GM12878 (cell line): ENCODE measurements at regions not wholly inside any gene's neighbourhood (a gene's known extent, or its start where the extent isn't known, plus 50 kb on each side); places are given as distances from the start of the nearest gene placed in this dataset.

Source experiments
- ATAC-seq: fragments of 200-7000 bp; cut with Tn5 transposase; 3 replicates; pipeline ENCODE4 v1.9.1; 2020; ENCODE audit warnings: mild to moderate bottlenecking, moderate library complexity
- BruUV-seq: library from RNA; stranded (reverse); fragments of 400-500 nt; replicated peaks from 2 replicates; lab custom pipeline; 2021; lab: Mats Ljungman, UMichigan
- CTCF ChIA-PET: fragments of 300-600 bp; sonication (Branson Sonifier 250); formaldehyde crosslinking; extraction: SDS; loops from one replicate; lab custom pipeline; 2021; ENCODE audit warnings: inconsistent platforms; lab: Yijun Ruan, JAX
- POLR2A ChIA-PET: fragments of 350-600 bp; formaldehyde crosslinking; extraction: SDS; loops from one replicate; lab custom pipeline; 2021; ENCODE audit warnings: inconsistent platforms; lab: Charles Lee
- RAD21 ChIA-PET: fragments of 300-600 bp; sonication (Branson Sonifier 250); formaldehyde crosslinking; loops from one replicate; lab custom pipeline; 2023; ENCODE audit warnings: antibody characterized with exemption; ENCODE audit not compliant: unreplicated experiment; lab: Charles Lee
- SMC1A ChIA-PET: fragments of 300-600 bp; sonication (Branson Sonifier 250); formaldehyde crosslinking; loops from one replicate; lab custom pipeline; 2023; ENCODE audit not compliant: unreplicated experiment, uncharacterized antibody; lab: Charles Lee
- DNase-seq: peaks from one replicate; pipeline ENCODE4 v3.0.0-alpha.2; 2011; ENCODE audit warnings: low read depth, low spot score
- FAIRE-seq: peaks from 3 replicates; lab custom pipeline; 2011; peaks lifted over from hg19 to GRCh38; lab: Jason Lieb, UNC
- H2AFZ ChIP-seq: 2 replicates; pipeline ENCODE4 v1.6.0; 2011; ENCODE audit warnings: low read depth, low read length, control low read depth; ENCODE audit not compliant: control insufficient read depth
- H3K27ac ChIP-seq: 2 replicates; pipeline ENCODE4 v1.5.1; 2011; ENCODE audit warnings: control low read depth; ENCODE audit not compliant: control insufficient read depth, insufficient read depth
- H3K27me3 ChIP-seq, 2 experiments: replicated peaks in 1 of 2; 2 replicates each; pipeline versions ENCODE4 v1.6.0 to v1.6.1; 2011; ENCODE audit warnings: low read length in 1 of 2; ENCODE audit not compliant: control insufficient read depth in 2 of 2, insufficient read depth in 2 of 2
- H3K36me3 ChIP-seq, 2 experiments: 2 replicates each; pipeline ENCODE4 v1.5.1; 2011; ENCODE audit warnings: low read length in 1 of 2; ENCODE audit not compliant: control insufficient read depth in 2 of 2, insufficient read depth in 2 of 2
- H3K4me1 ChIP-seq: 2 replicates; pipeline ENCODE4 v1.6.1; 2011; ENCODE audit warnings: mild to moderate bottlenecking, low read length, moderate library complexity, mixed read lengths; ENCODE audit not compliant: control insufficient read depth, insufficient read depth
- H3K4me2 ChIP-seq: 2 replicates; pipeline ENCODE4 v1.6.0; 2011; ENCODE audit warnings: control low read depth; ENCODE audit not compliant: control insufficient read depth, insufficient read depth
- H3K4me3 ChIP-seq: fragments of 200-600 bp; sonication (generic); 2 replicates; pipeline ENCODE4 v1.5.1; 2016
- H3K79me2 ChIP-seq: 2 replicates; pipeline ENCODE4 v1.6.0; 2011; ENCODE audit warnings: low read length; ENCODE audit not compliant: control insufficient read depth, insufficient read depth
- H3K9ac ChIP-seq: 2 replicates; pipeline ENCODE4 v1.8.0; 2011; ENCODE audit warnings: low read length, control low read depth, mixed read lengths; ENCODE audit not compliant: control insufficient read depth, insufficient read depth
- H3K9me3 ChIP-seq: replicated peaks from 3 replicates; pipeline ENCODE4 v1.5.1; 2011; ENCODE audit warnings: mild to moderate bottlenecking, low read length; ENCODE audit not compliant: control insufficient read depth, insufficient read depth
- H4K20me1 ChIP-seq: 2 replicates; pipeline ENCODE4 v1.6.0; 2011; ENCODE audit not compliant: control insufficient read depth, insufficient read depth
- ATF2 ChIP-seq: IDR thresholded peaks from 2 replicates; pipeline ENCODE4 v1.6.1; 2012; ENCODE audit warnings: low read length, inconsistent platforms
- BRCA1 ChIP-seq: IDR thresholded peaks from 2 replicates; pipeline ENCODE4 v1.6.1; 2011; ENCODE audit warnings: low read depth, low read length, improper control_type of control experiment
- FOS ChIP-seq: IDR thresholded peaks from 3 replicates; pipeline ENCODE4 v1.6.1; 2011; ENCODE audit warnings: borderline replicate concordance; ENCODE audit not compliant: insufficient read length; ENCODE audit errors: extremely low read depth
- IRF5 ChIP-seq: fragments of 450-650 bp; IDR thresholded peaks from 2 replicates; pipeline ENCODE4 v1.6.1; 2017; ENCODE audit warnings: borderline replicate concordance
- MEF2A ChIP-seq: IDR thresholded peaks from 2 replicates; pipeline ENCODE4 v1.6.1; 2011; ENCODE audit warnings: low read depth, mild to moderate bottlenecking, low read length, moderate library complexity; ENCODE audit not compliant: insufficient read depth
- NRF1 ChIP-seq: conservative IDR thresholded peaks from 2 replicates; pipeline ENCODE4 v1.6.1; 2011; ENCODE audit warnings: mild to moderate bottlenecking, low read depth, low read length, improper control_type of control experiment
- POLR2AphosphoS2 ChIP-seq: IDR thresholded peaks from 2 replicates; pipeline ENCODE4 v1.6.1; 2011; ENCODE audit warnings: low read depth, mild to moderate bottlenecking, low read length, improper control_type of control experiment, moderate library complexity
- RCOR1 ChIP-seq: conservative IDR thresholded peaks from 2 replicates; pipeline ENCODE4 v1.6.1; 2012; ENCODE audit warnings: low read depth, low read length, improper control_type of control experiment
- TBL1XR1 ChIP-seq: IDR thresholded peaks from 2 replicates; pipeline ENCODE4 v1.6.1; 2012; ENCODE audit warnings: low read depth, low read length, improper control_type of control experiment
- TCF12 ChIP-seq: IDR thresholded peaks from 2 replicates; pipeline ENCODE4 v1.6.1; 2011; ENCODE audit warnings: low read depth, mild to moderate bottlenecking, low read length
- ZZZ3 ChIP-seq: IDR thresholded peaks from 2 replicates; pipeline ENCODE4 v1.6.1; 2011; ENCODE audit warnings: low read depth; ENCODE audit not compliant: control insufficient read depth, insufficient read length
- WGBS: methylation state at CpG from one replicate; pipeline ENCODE4 v1.1.6; 2016; ENCODE audit warnings: low lambda C conversion rate; ENCODE audit not compliant: insufficient replicate concordance, insufficient coverage; ENCODE audit errors: missing lambda C conversion rate; 5-methylcytosine and 5-hydroxymethylcytosine counted together
- in situ Hi-C: fragments of 300-500 bp; cut with MboI; formaldehyde crosslinking; loops from 9 replicates; pipeline ENCODE4 v1.14.3; 2018; ENCODE audit warnings: mixed read lengths
- intact Hi-C: fragments of 100-400 bp; cut with micrococcal nuclease; formaldehyde crosslinking; loops from one replicate; pipeline ENCODE4 v1.14.2; 2022; ENCODE audit not compliant: unreplicated experiment
- TF ChIP-seq, protein P1 (sequence below): fragments of 450-650 bp; IDR thresholded peaks from 2 replicates; pipeline ENCODE4 v1.6.1; 2017; ENCODE audit warnings: mild to moderate bottlenecking, moderate library complexity
- TF ChIP-seq, protein P2 (sequence below): fragments of 450-650 bp; formaldehyde crosslinking; IDR thresholded peaks from 2 replicates; pipeline ENCODE4 v1.4.0; 2020; ENCODE audit warnings: mild to moderate bottlenecking, moderate library complexity

DNA sequence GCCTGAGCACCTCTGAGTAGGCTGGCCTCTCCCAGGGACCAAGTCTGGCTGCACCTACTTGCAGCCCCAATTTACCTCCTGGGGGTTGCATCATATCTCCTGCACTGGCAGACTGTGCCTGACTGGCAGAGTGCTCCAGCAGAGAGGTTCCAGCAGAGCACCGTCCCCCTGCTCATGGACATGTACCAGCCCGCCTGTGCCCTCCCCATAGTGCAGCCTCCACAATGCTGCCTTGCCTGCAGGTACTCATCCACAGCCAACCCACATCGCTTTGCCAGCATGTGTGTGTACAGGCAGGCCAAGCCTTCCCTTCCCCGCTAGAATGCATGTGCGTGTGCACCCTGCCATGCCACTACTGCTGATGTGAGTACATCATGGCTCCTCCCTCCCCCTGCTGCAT is 105.5 kb upstream of the NPSR1 start (continued):
- TF ChIP-seq, protein P1, sequence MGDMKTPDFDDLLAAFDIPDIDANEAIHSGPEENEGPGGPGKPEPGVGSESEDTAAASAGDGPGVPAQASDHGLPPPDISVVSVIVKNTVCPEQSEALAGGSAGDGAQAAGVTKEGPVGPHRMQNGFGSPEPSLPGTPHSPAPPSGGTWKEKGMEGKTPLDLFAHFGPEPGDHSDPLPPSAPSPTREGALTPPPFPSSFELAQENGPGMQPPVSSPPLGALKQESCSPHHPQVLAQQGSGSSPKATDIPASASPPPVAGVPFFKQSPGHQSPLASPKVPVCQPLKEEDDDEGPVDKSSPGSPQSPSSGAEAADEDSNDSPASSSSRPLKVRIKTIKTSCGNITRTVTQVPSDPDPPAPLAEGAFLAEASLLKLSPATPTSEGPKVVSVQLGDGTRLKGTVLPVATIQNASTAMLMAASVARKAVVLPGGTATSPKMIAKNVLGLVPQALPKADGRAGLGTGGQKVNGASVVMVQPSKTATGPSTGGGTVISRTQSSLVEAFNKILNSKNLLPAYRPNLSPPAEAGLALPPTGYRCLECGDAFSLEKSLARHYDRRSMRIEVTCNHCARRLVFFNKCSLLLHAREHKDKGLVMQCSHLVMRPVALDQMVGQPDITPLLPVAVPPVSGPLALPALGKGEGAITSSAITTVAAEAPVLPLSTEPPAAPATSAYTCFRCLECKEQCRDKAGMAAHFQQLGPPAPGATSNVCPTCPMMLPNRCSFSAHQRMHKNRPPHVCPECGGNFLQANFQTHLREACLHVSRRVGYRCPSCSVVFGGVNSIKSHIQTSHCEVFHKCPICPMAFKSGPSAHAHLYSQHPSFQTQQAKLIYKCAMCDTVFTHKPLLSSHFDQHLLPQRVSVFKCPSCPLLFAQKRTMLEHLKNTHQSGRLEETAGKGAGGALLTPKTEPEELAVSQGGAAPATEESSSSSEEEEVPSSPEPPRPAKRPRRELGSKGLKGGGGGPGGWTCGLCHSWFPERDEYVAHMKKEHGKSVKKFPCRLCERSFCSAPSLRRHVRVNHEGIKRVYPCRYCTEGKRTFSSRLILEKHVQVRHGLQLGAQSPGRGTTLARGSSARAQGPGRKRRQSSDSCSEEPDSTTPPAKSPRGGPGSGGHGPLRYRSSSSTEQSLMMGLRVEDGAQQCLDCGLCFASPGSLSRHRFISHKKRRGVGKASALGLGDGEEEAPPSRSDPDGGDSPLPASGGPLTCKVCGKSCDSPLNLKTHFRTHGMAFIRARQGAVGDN = no peak
- TF ChIP-seq, all 136 proteins: peak for 0

GRCh38 chr7:34558022-34558421 is 100.0 kb upstream of the NPSR1 start:
- Histone ChIP-seq H3K4me1 (no peaks in the 10 kb centered on the region), H3K79me2 (no peaks in the 10 kb centered on the region), H3K4me2 (no peak overlapping the region), H3K4me3 (no peak overlapping the region), H2AFZ (no peak overlapping the region), H3K27ac (no peak overlapping the region), H3K36me3 (no peaks in the 10 kb centered on the region), H3K9me3 (no peaks in the 10 kb centered on the region), H3K27me3 (no peaks in the 10 kb centered on the region), H4K20me1 (no peaks in the 10 kb centered on the region), H3K9ac (no peak overlapping the region)
- RAD21 ChIA-PET = no interaction called here
- no peak for ATAC-seq
- in situ Hi-C loops (no loop called here), intact Hi-C loops (no loop called here)
- TF ChIP-seq IRF5 (no peak), TBL1XR1 (no peak), TCF12 (no peak), BRCA1 (no peak), FOS (no peak), ZZZ3 (no peak), ATF2 (no peak), RCOR1 (no peak), MEF2A (no peak), NRF1 (no peak), POLR2AphosphoS2 (no peak)
- TF ChIP-seq, protein P2, sequence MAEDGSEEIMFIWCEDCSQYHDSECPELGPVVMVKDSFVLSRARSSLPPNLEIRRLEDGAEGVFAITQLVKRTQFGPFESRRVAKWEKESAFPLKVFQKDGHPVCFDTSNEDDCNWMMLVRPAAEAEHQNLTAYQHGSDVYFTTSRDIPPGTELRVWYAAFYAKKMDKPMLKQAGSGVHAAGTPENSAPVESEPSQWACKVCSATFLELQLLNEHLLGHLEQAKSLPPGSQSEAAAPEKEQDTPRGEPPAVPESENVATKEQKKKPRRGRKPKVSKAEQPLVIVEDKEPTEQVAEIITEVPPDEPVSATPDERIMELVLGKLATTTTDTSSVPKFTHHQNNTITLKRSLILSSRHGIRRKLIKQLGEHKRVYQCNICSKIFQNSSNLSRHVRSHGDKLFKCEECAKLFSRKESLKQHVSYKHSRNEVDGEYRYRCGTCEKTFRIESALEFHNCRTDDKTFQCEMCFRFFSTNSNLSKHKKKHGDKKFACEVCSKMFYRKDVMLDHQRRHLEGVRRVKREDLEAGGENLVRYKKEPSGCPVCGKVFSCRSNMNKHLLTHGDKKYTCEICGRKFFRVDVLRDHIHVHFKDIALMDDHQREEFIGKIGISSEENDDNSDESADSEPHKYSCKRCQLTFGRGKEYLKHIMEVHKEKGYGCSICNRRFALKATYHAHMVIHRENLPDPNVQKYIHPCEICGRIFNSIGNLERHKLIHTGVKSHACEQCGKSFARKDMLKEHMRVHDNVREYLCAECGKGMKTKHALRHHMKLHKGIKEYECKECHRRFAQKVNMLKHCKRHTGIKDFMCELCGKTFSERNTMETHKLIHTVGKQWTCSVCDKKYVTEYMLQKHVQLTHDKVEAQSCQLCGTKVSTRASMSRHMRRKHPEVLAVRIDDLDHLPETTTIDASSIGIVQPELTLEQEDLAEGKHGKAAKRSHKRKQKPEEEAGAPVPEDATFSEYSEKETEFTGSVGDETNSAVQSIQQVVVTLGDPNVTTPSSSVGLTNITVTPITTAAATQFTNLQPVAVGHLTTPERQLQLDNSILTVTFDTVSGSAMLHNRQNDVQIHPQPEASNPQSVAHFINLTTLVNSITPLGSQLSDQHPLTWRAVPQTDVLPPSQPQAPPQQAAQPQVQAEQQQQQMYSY (CRISPR knock-in tag) = no peak
- BruUV-seq = no TSS peak
- POLR2A ChIA-PET = no interaction called here
- SMC1A ChIA-PET = no interaction called here
- no peak for DNase-seq
- CTCF ChIA-PET = no interaction called here
- no peak for FAIRE-seq
- WGBS = 38% methylated on average over 4 of the region's 4 CpGs
